ENCODE measurements at regions not wholly inside any gene's neighbourhood (a gene's known extent, or its start where the extent isn't known, plus 50 kb on each side); places are given as distances from the start of the nearest gene placed in this dataset.

DNA sequence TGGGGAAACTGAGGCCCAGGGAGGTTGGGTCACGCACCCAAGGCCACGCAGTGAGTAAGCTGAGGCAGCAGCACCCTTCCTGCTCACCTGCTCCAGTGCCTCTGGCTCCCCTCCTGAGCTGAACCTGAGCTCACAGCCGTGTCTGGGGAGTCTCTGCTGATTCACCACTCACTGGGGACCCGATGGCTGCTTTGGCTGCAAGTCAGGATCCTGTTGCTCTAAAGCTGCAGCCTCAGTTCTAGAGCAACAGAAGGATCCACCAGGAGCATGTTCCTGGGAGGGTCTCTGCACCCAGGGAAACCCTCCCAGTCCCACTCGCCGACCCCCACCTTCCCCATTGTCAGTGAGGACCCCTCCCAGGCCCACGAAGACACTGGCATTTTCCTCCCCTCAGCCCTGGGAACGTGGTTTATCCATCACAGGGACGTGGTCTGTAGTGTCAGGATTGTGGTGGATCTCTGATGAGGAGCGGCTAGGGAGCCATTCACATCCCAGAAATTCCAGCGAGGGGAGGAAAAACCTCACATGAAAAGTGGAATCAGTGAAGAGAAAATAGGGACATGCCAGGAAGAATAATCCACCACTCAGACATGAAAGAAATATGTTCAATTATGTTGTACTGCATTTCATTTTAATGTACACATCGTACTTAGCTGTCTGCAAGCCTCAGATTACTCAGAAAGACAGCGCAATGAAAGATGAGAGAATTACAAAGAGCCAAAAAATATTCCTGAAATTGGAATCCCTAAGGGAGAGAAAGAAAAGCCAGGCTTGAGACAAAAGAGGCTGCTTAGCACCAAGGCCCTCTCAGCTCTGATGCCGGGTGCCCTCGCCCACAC lies 447.2 kb downstream of the MATN1 start:
- DNase-seq (ENCODE audit: low read depth in 1 of 2, low spot score in 1 of 2): no peak
- Histone ChIP-seq H3K9me3 (no peaks in the 10 kb centered on the region), H3K4me2 (no peak overlapping the region), H3K4me3 (no peak overlapping the region), H3K27ac (no peak overlapping the region), H3K4me1 (no peaks in the 10 kb centered on the region)
- FAIRE-seq: no peak
- CTCF ChIA-PET: no interaction called here
- WGBS (ENCODE audit: missing lambda C conversion rate): 53% methylated on average over 11 of the region's 15 CpGs
- no peak for ATAC-seq
- no peak for TF ChIP-seq PHF8 (IDR thresholded peaks at IDR 0.05; ENCODE audit: borderline replicate concordance, low read depth)
- TF ChIP-seq RCOR1 (IDR thresholded peaks at IDR 0.05; ENCODE audit: low read depth, low read length): no peak
- TF ChIP-seq JUN (IDR thresholded peaks at IDR 0.05): no peak
- no peak for TF ChIP-seq JUNB (IDR thresholded peaks at IDR 0.05)
- TF ChIP-seq NPAS2 (CRISPR knock-in tag; IDR thresholded peaks at IDR 0.05; ENCODE audit: borderline replicate concordance): no peak
- TF ChIP-seq TP53 (CRISPR knock-in tag; IDR thresholded peaks at IDR 0.05): no peak
- TF ChIP-seq CBX2 (IDR thresholded peaks at IDR 0.05; ENCODE audit: borderline replicate concordance, low read depth): no peak
- POLR2A ChIA-PET: no interaction called here

DNA sequence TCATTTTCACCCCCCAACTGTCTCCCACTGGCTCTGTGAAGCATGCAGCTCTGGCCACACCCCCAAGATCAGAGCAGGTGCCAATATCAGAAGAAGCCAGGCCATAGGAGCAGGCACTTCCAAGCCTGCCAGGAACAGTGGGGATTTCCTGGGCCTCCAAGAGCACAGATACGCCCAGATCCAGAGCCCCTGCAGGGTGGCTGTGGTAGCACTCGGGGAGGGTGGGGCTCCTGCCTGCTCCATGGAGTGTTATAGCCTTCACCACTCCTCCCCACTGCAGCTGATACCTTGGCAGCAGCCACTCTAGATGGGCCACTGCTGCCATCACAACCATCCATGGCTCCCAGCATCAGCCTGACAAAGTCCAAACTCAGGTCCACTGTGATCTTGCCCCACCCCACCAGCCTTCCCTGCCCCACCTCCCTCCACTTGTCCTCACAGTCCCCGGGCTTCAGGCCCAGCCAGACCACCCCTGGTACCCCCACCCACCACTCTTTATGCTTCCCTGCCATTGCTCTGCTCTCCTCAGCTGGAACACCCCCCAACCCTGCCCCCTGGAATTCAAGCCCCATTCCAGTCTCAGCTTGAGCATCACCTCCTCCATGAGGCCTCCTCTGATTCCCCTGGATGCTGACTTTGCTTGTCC lies 448.3 kb downstream of the MATN1 start:
- Histone ChIP-seq H3K4me3 (no peak overlapping the region), H3K4me2 (no peak overlapping the region), H3K27ac (no peak overlapping the region), H3K9me3 (no peaks in the 10 kb centered on the region), H3K4me1 (no peaks in the 10 kb centered on the region)
- ChIA-PET CTCF (interaction anchor here (1.2 kb wide), 1 partner anchor 15 kb away, joined by 4 read pairs; no protein-coding TSS in a partner anchor), POLR2A (no interaction called here)
- TF ChIP-seq PHF8 (IDR thresholded peaks at IDR 0.05; ENCODE audit: borderline replicate concordance, low read depth) (no peak), HDAC2 (IDR thresholded peaks at IDR 0.05) (no peak), RNF2 (IDR thresholded peaks at IDR 0.05; ENCODE audit: borderline replicate concordance, low read depth) (no peak), CHD4 (IDR thresholded peaks at IDR 0.05; ENCODE audit: borderline replicate concordance) (no peak), TFCP2L1 (CRISPR knock-in tag; IDR thresholded peaks at IDR 0.05) (no peak), MYC (IDR thresholded peaks at IDR 0.05; ENCODE audit: borderline replicate concordance, low read length) (no peak), BHLHE40 (IDR thresholded peaks at IDR 0.05; ENCODE audit: low read depth, low read length) (no peak), POLR2AphosphoS2 (conservative IDR thresholded peaks at IDR 0.05; ENCODE audit: low read length) (no peak), CHD2 (IDR thresholded peaks at IDR 0.05; ENCODE audit: low read length, partially characterized antibody) (no peak), BCL3 (IDR thresholded peaks at IDR 0.05) (no peak), CBX2 (IDR thresholded peaks at IDR 0.05; ENCODE audit: borderline replicate concordance, low read depth) (no peak)
- TF ChIP-seq, protein P1, sequence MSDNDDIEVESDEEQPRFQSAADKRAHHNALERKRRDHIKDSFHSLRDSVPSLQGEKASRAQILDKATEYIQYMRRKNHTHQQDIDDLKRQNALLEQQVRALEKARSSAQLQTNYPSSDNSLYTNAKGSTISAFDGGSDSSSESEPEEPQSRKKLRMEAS (IDR thresholded peaks at IDR 0.05): no peak
- TF ChIP-seq, protein P2, sequence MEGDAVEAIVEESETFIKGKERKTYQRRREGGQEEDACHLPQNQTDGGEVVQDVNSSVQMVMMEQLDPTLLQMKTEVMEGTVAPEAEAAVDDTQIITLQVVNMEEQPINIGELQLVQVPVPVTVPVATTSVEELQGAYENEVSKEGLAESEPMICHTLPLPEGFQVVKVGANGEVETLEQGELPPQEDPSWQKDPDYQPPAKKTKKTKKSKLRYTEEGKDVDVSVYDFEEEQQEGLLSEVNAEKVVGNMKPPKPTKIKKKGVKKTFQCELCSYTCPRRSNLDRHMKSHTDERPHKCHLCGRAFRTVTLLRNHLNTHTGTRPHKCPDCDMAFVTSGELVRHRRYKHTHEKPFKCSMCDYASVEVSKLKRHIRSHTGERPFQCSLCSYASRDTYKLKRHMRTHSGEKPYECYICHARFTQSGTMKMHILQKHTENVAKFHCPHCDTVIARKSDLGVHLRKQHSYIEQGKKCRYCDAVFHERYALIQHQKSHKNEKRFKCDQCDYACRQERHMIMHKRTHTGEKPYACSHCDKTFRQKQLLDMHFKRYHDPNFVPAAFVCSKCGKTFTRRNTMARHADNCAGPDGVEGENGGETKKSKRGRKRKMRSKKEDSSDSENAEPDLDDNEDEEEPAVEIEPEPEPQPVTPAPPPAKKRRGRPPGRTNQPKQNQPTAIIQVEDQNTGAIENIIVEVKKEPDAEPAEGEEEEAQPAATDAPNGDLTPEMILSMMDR (IDR thresholded peaks at IDR 0.05): no peak
- WGBS (ENCODE audit: missing lambda C conversion rate): no CpG with 5 or more reads among the region's 3 CpGs
- FAIRE-seq (no peak), ATAC-seq (no peak), DNase-seq (ENCODE audit: low read depth in 1 of 2, low spot score in 1 of 2) (no peak)
